HEK293 (cell line): ENCODE measurements at regions not wholly inside any gene's neighbourhood (a gene's known extent, or its start where the extent isn't known, plus 50 kb on each side); places are given as distances from the start of the nearest gene placed in this dataset.

Experiments
- GLI4 ChIP-seq: fragments of 450-650 bp; formaldehyde crosslinking; IDR thresholded peaks from 2 replicates; pipeline ENCODE4 v1.5.1; 2016; ENCODE audit warnings: missing biosample characterization, missing genetic modification characterization
- KLF16 ChIP-seq: fragments of 450-650 bp; formaldehyde crosslinking; IDR thresholded peaks from 2 replicates; pipeline ENCODE4 v1.5.1; 2017; ENCODE audit warnings: missing biosample characterization, missing genetic modification characterization
- KLF9 ChIP-seq: fragments of 450-650 bp; formaldehyde crosslinking; IDR thresholded peaks from 2 replicates; pipeline ENCODE4 v1.5.1; 2016; ENCODE audit warnings: missing biosample characterization, missing genetic modification characterization, low read depth
- SALL2 ChIP-seq: fragments of 450-650 bp; formaldehyde crosslinking; IDR thresholded peaks from 2 replicates; pipeline ENCODE4 v1.5.0; 2017; ENCODE audit warnings: missing biosample characterization, mild to moderate bottlenecking, missing genetic modification characterization, borderline replicate concordance
- SP2 ChIP-seq: fragments of 450-650 bp; formaldehyde crosslinking; IDR thresholded peaks from 2 replicates; pipeline ENCODE4 v1.5.1; 2016; ENCODE audit warnings: missing biosample characterization, missing genetic modification characterization
- TCF7L2 ChIP-seq: IDR thresholded peaks from 2 replicates; pipeline ENCODE4 v1.6.1; 2011; ENCODE audit warnings: low read depth, mild to moderate bottlenecking, inconsistent platforms, low read length, moderate library complexity, borderline replicate concordance
- TRIM28 ChIP-seq: IDR thresholded peaks from 2 replicates; pipeline ENCODE4 v1.6.1; 2011; ENCODE audit warnings: low read length, control low read depth, borderline replicate concordance
- YY2 ChIP-seq: fragments of 450-650 bp; formaldehyde crosslinking; IDR thresholded peaks from 2 replicates; pipeline ENCODE4 v1.5.1; 2016; ENCODE audit warnings: missing biosample characterization, missing genetic modification characterization
- ZNF138 ChIP-seq: fragments of 450-650 bp; formaldehyde crosslinking; IDR thresholded peaks from 2 replicates; pipeline ENCODE4 v1.5.1; 2016; ENCODE audit warnings: missing biosample characterization, missing genetic modification characterization, borderline replicate concordance
- ZNF169 ChIP-seq: fragments of 450-650 bp; formaldehyde crosslinking; IDR thresholded peaks from 2 replicates; pipeline ENCODE4 v1.5.1; 2016; ENCODE audit warnings: missing biosample characterization, missing genetic modification characterization
- ZNF211 ChIP-seq: fragments of 450-650 bp; formaldehyde crosslinking; IDR thresholded peaks from 2 replicates; pipeline ENCODE4 v1.5.1; 2016; ENCODE audit warnings: low read depth, missing biosample characterization, missing genetic modification characterization
- ZNF248 ChIP-seq: fragments of 450-650 bp; formaldehyde crosslinking; IDR thresholded peaks from 2 replicates; pipeline ENCODE4 v1.5.1; 2017; ENCODE audit warnings: missing biosample characterization, missing genetic modification characterization
- ZNF354C ChIP-seq: fragments of 450-650 bp; formaldehyde crosslinking; IDR thresholded peaks from 2 replicates; pipeline ENCODE4 v1.5.1; 2016; ENCODE audit warnings: missing biosample characterization, missing genetic modification characterization, low read depth, borderline replicate concordance
- ZNF48 ChIP-seq: fragments of 450-650 bp; formaldehyde crosslinking; IDR thresholded peaks from 2 replicates; pipeline ENCODE4 v1.5.1; 2016; ENCODE audit warnings: missing biosample characterization, missing genetic modification characterization
- ZNF501 ChIP-seq: fragments of 450-650 bp; formaldehyde crosslinking; IDR thresholded peaks from 2 replicates; pipeline ENCODE4 v1.5.1; 2016; ENCODE audit warnings: missing biosample characterization, missing genetic modification characterization
- ZNF530 ChIP-seq: fragments of 450-650 bp; formaldehyde crosslinking; IDR thresholded peaks from 2 replicates; pipeline ENCODE4 v1.5.1; 2016; ENCODE audit warnings: low read depth, missing biosample characterization, missing genetic modification characterization
- ZNF610 ChIP-seq: fragments of 450-650 bp; formaldehyde crosslinking; IDR thresholded peaks from 2 replicates; pipeline ENCODE4 v1.5.1; 2016; ENCODE audit warnings: missing biosample characterization, missing genetic modification characterization, borderline replicate concordance
- ZNF670 ChIP-seq: fragments of 450-650 bp; formaldehyde crosslinking; IDR thresholded peaks from 2 replicates; pipeline ENCODE4 v1.5.1; 2016; ENCODE audit warnings: missing biosample characterization, missing genetic modification characterization, low read depth
- ZSCAN30 ChIP-seq: fragments of 450-650 bp; IDR thresholded peaks from 2 replicates; pipeline ENCODE4 v1.5.1; 2018; ENCODE audit warnings: missing biosample characterization, mild to moderate bottlenecking, missing genetic modification characterization, moderate library complexity
- ZXDB ChIP-seq: fragments of 450-650 bp; formaldehyde crosslinking; IDR thresholded peaks from 2 replicates; pipeline ENCODE4 v1.5.1; 2016; ENCODE audit warnings: missing biosample characterization, missing genetic modification characterization
- TF ChIP-seq, protein P1 (sequence below): fragments of 450-650 bp; IDR thresholded peaks from 2 replicates; pipeline ENCODE4 v1.5.1; 2018; ENCODE audit warnings: missing biosample characterization, missing genetic modification characterization
- TF ChIP-seq, protein P2 (sequence below): fragments of 450-650 bp; formaldehyde crosslinking; IDR thresholded peaks from 2 replicates; pipeline ENCODE4 v1.5.1; 2016; ENCODE audit warnings: missing biosample characterization, missing genetic modification characterization
- TF ChIP-seq, protein P3 (sequence below): fragments of 450-650 bp; formaldehyde crosslinking; IDR thresholded peaks from 2 replicates; pipeline ENCODE4 v1.5.1; 2016; ENCODE audit warnings: missing biosample characterization, missing genetic modification characterization
- TF ChIP-seq, protein P4 (sequence below): fragments of 450-650 bp; formaldehyde crosslinking; IDR thresholded peaks from 2 replicates; pipeline ENCODE4 v1.5.1; 2016; ENCODE audit warnings: missing biosample characterization, missing genetic modification characterization
- TF ChIP-seq, protein P5 (sequence below): fragments of 450-650 bp; formaldehyde crosslinking; IDR thresholded peaks from 2 replicates; pipeline ENCODE4 v1.5.1; 2017; ENCODE audit warnings: missing biosample characterization, missing genetic modification characterization
- TF ChIP-seq, protein P6 (sequence below): fragments of 450-650 bp; formaldehyde crosslinking; IDR thresholded peaks from 2 replicates; pipeline ENCODE4 v1.5.1; 2016; ENCODE audit warnings: missing biosample characterization, missing genetic modification characterization
- TF ChIP-seq, protein P7 (sequence below): IDR thresholded peaks from 2 replicates; pipeline ENCODE4 v1.6.1; 2011; ENCODE audit warnings: mild to moderate bottlenecking, low read depth, low read length, borderline replicate concordance

DNA sequence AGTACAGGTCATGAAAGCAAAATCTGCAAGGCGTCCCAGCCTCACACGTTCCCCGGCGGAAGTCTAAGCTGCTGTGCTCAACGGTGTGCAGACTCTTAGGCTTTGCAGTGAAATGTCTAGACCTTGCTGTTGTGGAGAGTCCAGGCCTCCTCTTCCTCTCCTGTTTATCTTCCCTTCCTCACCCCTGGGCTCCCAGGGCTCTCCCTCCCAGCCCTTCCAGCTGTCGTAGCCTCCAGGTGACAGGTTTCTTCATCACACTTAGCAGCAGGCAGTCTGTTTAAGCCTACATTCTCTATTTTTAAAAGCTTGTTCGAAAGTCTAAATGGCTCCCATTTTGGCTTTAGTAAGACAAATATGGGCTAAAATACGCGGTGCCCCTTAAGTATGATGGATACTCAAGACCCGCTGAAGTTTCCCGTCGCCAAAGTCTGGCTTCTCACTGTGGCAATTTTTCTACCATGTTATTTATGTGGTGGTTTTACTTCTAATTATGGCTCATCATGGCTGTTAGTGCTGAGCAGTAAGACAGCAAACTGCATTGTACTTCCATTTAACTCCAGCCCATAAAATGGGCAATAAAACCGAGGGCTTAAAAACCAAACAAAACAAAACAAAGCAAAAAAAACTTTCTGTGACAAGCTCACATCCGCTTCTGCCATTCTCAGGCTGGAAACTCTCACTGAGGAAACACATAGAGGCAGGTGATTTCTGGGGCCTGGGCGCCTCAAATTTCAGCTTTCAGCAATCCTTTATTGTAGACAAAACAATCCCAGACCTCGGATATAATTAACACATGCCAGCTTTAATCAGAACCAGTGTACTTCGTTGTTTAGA is 243.2 kb downstream of the SNX10 start (continued):
- TF ChIP-seq GLI4 (tag by site-specific recombination) (no peak), ZSCAN30 (peak; percentile 62; the same call in 1 of the 2 replicates), ZNF211 (tag by site-specific recombination) (no peak), ZNF48 (tag by site-specific recombination) (no peak), YY2 (tag by site-specific recombination) (peak; percentile 68; the same call in 1 of the 2 replicates), ZNF169 (tag by site-specific recombination) (no peak), ZNF501 (tag by site-specific recombination) (no peak), TCF7L2 (peak; percentile 61; the same call in 1 of the 2 replicates), ZXDB (tag by site-specific recombination) (peak; percentile 71), KLF16 (tag by site-specific recombination) (peak; percentile 33; the same call in 1 of the 2 replicates), ZNF354C (tag by site-specific recombination) (no peak), ZNF248 (no peak), SALL2 (tag by site-specific recombination) (no peak), ZNF610 (tag by site-specific recombination) (peak; percentile 78), ZNF530 (tag by site-specific recombination) (no peak), KLF9 (tag by site-specific recombination) (no peak), ZNF670 (tag by site-specific recombination) (no peak), TRIM28 (no peak), ZNF138 (no peak), SP2 (tag by site-specific recombination) (no peak)
- TF ChIP-seq, protein P1, sequence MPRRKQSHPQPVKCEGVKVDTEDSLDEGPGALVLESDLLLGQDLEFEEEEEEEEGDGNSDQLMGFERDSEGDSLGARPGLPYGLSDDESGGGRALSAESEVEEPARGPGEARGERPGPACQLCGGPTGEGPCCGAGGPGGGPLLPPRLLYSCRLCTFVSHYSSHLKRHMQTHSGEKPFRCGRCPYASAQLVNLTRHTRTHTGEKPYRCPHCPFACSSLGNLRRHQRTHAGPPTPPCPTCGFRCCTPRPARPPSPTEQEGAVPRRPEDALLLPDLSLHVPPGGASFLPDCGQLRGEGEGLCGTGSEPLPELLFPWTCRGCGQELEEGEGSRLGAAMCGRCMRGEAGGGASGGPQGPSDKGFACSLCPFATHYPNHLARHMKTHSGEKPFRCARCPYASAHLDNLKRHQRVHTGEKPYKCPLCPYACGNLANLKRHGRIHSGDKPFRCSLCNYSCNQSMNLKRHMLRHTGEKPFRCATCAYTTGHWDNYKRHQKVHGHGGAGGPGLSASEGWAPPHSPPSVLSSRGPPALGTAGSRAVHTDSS = peak; percentile 60
- TF ChIP-seq, protein P2, sequence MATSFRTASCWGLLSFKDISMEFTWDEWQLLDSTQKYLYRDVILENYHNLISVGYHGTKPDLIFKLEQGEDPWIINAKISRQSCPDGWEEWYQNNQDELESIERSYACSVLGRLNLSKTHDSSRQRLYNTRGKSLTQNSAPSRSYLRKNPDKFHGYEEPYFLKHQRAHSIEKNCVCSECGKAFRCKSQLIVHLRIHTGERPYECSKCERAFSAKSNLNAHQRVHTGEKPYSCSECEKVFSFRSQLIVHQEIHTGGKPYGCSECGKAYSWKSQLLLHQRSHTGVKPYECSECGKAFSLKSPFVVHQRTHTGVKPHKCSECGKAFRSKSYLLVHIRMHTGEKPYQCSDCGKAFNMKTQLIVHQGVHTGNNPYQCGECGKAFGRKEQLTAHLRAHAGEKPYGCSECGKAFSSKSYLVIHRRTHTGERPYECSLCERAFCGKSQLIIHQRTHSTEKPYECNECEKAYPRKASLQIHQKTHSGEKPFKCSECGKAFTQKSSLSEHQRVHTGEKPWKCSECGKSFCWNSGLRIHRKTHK (tag by site-specific recombination) = no peak
- TF ChIP-seq, protein P3, sequence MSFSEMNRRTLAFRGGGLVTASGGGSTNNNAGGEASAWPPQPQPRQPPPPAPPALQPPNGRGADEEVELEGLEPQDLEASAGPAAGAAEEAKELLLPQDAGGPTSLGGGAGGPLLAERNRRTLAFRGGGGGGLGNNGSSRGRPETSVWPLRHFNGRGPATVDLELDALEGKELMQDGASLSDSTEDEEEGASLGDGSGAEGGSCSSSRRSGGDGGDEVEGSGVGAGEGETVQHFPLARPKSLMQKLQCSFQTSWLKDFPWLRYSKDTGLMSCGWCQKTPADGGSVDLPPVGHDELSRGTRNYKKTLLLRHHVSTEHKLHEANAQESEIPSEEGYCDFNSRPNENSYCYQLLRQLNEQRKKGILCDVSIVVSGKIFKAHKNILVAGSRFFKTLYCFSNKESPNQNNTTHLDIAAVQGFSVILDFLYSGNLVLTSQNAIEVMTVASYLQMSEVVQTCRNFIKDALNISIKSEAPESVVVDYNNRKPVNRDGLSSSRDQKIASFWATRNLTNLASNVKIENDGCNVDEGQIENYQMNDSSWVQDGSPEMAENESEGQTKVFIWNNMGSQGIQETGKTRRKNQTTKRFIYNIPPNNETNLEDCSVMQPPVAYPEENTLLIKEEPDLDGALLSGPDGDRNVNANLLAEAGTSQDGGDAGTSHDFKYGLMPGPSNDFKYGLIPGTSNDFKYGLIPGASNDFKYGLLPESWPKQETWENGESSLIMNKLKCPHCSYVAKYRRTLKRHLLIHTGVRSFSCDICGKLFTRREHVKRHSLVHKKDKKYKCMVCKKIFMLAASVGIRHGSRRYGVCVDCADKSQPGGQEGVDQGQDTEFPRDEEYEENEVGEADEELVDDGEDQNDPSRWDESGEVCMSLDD (tag by site-specific recombination) = no peak
- TF ChIP-seq, protein P4, sequence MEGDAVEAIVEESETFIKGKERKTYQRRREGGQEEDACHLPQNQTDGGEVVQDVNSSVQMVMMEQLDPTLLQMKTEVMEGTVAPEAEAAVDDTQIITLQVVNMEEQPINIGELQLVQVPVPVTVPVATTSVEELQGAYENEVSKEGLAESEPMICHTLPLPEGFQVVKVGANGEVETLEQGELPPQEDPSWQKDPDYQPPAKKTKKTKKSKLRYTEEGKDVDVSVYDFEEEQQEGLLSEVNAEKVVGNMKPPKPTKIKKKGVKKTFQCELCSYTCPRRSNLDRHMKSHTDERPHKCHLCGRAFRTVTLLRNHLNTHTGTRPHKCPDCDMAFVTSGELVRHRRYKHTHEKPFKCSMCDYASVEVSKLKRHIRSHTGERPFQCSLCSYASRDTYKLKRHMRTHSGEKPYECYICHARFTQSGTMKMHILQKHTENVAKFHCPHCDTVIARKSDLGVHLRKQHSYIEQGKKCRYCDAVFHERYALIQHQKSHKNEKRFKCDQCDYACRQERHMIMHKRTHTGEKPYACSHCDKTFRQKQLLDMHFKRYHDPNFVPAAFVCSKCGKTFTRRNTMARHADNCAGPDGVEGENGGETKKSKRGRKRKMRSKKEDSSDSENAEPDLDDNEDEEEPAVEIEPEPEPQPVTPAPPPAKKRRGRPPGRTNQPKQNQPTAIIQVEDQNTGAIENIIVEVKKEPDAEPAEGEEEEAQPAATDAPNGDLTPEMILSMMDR (tag by site-specific recombination) = no peak
- TF ChIP-seq, protein P5, sequence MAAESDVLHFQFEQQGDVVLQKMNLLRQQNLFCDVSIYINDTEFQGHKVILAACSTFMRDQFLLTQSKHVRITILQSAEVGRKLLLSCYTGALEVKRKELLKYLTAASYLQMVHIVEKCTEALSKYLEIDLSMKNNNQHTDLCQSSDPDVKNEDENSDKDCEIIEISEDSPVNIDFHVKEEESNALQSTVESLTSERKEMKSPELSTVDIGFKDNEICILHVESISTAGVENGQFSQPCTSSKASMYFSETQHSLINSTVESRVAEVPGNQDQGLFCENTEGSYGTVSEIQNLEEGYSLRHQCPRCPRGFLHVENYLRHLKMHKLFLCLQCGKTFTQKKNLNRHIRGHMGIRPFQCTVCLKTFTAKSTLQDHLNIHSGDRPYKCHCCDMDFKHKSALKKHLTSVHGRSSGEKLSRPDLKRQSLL (tag by site-specific recombination) = no peak
- TF ChIP-seq, protein P6, sequence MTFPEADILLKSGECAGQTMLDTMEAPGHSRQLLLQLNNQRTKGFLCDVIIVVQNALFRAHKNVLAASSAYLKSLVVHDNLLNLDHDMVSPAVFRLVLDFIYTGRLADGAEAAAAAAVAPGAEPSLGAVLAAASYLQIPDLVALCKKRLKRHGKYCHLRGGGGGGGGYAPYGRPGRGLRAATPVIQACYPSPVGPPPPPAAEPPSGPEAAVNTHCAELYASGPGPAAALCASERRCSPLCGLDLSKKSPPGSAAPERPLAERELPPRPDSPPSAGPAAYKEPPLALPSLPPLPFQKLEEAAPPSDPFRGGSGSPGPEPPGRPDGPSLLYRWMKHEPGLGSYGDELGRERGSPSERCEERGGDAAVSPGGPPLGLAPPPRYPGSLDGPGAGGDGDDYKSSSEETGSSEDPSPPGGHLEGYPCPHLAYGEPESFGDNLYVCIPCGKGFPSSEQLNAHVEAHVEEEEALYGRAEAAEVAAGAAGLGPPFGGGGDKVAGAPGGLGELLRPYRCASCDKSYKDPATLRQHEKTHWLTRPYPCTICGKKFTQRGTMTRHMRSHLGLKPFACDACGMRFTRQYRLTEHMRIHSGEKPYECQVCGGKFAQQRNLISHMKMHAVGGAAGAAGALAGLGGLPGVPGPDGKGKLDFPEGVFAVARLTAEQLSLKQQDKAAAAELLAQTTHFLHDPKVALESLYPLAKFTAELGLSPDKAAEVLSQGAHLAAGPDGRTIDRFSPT (tag by site-specific recombination) = no peak
- TF ChIP-seq, protein P7, sequence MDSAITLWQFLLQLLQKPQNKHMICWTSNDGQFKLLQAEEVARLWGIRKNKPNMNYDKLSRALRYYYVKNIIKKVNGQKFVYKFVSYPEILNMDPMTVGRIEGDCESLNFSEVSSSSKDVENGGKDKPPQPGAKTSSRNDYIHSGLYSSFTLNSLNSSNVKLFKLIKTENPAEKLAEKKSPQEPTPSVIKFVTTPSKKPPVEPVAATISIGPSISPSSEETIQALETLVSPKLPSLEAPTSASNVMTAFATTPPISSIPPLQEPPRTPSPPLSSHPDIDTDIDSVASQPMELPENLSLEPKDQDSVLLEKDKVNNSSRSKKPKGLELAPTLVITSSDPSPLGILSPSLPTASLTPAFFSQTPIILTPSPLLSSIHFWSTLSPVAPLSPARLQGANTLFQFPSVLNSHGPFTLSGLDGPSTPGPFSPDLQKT = no peak
